Common myeloid progenitor, CD34-positive (primary cell): ENCODE measurements at regions not wholly inside any gene's neighbourhood (a gene's known extent, or its start where the extent isn't known, plus 50 kb on each side); places are given as distances from the start of the nearest gene placed in this dataset.
A peak's percentile ranks its signal among the peaks of the same experiment; 100 is the strongest.

ENCODE experiments used
- CTCF ChIA-PET: fragments of 350-600 bp; sonication (Branson Sonifier 250); formaldehyde crosslinking; loops from one replicate; lab custom pipeline; 2021; ENCODE audit warnings: antibody characterized with exemption; lab: Charles Lee
- POLR2A ChIA-PET: fragments of 350-600 bp; sonication (Branson Sonifier 250); formaldehyde crosslinking; loops from one replicate; lab custom pipeline; 2021; ENCODE audit warnings: antibody characterized with exemption; lab: Charles Lee
- DNase-seq, 3 donors: peaks; one replicate each; pipeline versions ENCODE4 v3.0.0 to v3.0.0-alpha.2; 2013
- H3K27ac ChIP-seq, 2 experiments: 1 replicate in 1 of 2; 2 replicates in 1 of 2; pipeline ENCODE4 v1.7.0; 2013; ENCODE audit warnings: inconsistent platforms in 2 of 2, low read length in 2 of 2, mild to moderate bottlenecking in 2 of 2, low read depth in 1 of 2, moderate library complexity in 1 of 2; ENCODE audit not compliant: severe bottlenecking in 2 of 2, insufficient read depth in 1 of 2, poor library complexity in 1 of 2
- H3K27me3 ChIP-seq, 5 experiments: replicated peaks in 2 of 5; 1 replicate in 3 of 5; 2 replicates in 2 of 5; pipeline versions ENCODE4 v1.6.1 to v1.7.0; 2013; ENCODE audit warnings: low read length in 4 of 5, mild to moderate bottlenecking in 2 of 5, moderate library complexity in 2 of 5, inconsistent platforms in 1 of 5; ENCODE audit not compliant: insufficient read depth in 5 of 5, control insufficient read depth in 4 of 5
- H3K36me3 ChIP-seq, 4 experiments: 1 replicate in 2 of 4; 2 replicates in 2 of 4; pipeline versions ENCODE4 v1.6.1 to v1.7.0; 2013; ENCODE audit warnings: low read length in 3 of 4, control low read depth in 1 of 4, mild to moderate bottlenecking in 1 of 4; ENCODE audit not compliant: control insufficient read depth in 4 of 4, insufficient read depth in 4 of 4
- H3K4me1 ChIP-seq, 4 experiments: 1 replicate in 3 of 4; 2 replicates in 1 of 4; pipeline versions ENCODE4 v1.6.1 to v1.7.1; 2013; ENCODE audit warnings: low read length in 3 of 4, mild to moderate bottlenecking in 3 of 4, control low read depth in 1 of 4, inconsistent platforms in 1 of 4, moderate library complexity in 1 of 4; ENCODE audit not compliant: control insufficient read depth in 4 of 4, insufficient read depth in 4 of 4; ENCODE audit errors: control extremely low read depth in 1 of 4
- H3K4me3 ChIP-seq, 7 experiments: 1 replicate in 4 of 7; 2 replicates in 3 of 7; pipeline versions ENCODE4 v1.5.1 to v1.7.0; 2013; ENCODE audit warnings: mild to moderate bottlenecking in 7 of 7, low read length in 6 of 7, moderate library complexity in 6 of 7, inconsistent platforms in 2 of 7, low read depth in 2 of 7, control low read depth in 1 of 7; ENCODE audit not compliant: insufficient read depth in 4 of 7, control insufficient read depth in 1 of 7; ENCODE audit errors: extremely low read depth in 1 of 7
- H3K9me3 ChIP-seq, 5 experiments: 1 replicate in 4 of 5; 2 replicates in 1 of 5; pipeline versions ENCODE4 v1.6.1 to v1.7.1; 2013; ENCODE audit warnings: low read length in 4 of 5, mild to moderate bottlenecking in 2 of 5, inconsistent platforms in 1 of 5, low read depth in 1 of 5, moderate library complexity in 1 of 5; ENCODE audit not compliant: control insufficient read depth in 4 of 5, insufficient read depth in 2 of 5; ENCODE audit errors: control extremely low read depth in 1 of 5
- WGBS: methylation state at CpG from one replicate; pipeline ENCODE4 v1.1.5; 2013; ENCODE audit not compliant: insufficient coverage; 5-methylcytosine and 5-hydroxymethylcytosine counted together

DNA sequence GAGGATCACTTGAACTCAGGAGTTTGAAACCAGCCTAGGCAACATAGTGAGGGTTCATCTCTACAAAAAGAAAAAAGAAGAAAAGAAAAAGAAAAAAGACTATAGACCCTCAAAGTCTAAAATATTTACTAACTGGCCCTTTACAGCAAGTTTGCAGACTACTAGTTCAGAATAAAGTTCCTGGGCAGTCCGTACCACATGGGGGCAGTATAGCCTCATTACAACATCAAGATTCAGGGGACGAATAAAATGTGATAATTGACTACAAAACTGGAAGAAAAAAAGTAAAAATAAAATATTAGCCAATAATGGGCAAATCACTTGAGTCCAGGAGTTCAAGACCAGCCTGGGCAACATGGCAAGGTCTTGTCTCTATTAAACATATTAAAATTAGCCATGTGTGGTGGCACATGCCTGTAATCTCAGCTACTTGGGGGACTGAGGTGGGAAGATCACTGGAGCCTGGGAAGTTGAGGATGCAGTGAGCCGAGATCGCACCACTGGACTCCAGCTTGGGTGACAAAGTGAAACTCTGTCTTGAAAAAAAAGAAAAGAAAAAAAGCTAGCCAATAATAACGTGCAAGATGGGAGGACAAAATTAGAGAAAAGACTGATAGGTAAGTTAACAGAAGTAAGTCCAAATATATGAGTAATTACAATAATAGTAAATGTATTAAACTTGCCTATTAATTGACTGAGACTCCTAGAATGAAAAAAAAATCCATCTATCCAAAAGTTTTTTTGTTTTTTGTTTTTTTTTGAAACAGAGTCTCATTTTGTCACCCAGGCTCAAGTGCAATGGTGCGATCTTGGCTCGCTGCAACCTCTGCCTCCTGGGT, 129.4 kb upstream of the SEC14L1 start:
- Histone ChIP-seq H3K4me1 (no peaks in the 10 kb centered on the region), H3K36me3 (no peaks in the 10 kb centered on the region), H3K27ac (no peak overlapping the region), H3K9me3 (peaks cover 0 to 2% (median 0%) of the 10 kb centered on the region in 5 experiments), H3K27me3 (no peaks in the 10 kb centered on the region), H3K4me3 (no peak overlapping the region)
- WGBS: 93% methylated on average over 4 of the region's 7 CpGs
- DNase-seq: peak; percentile 56 to 80 (median 72)
- CTCF ChIA-PET: interaction anchor here (0.7 to 3.6 kb wide), 7 partner anchors 12 to 233 kb away, joined by 3 to 14 read pairs (median 5); partner anchors contain the start of gene MGAT5B
- POLR2A ChIA-PET: no interaction called here

DNA sequence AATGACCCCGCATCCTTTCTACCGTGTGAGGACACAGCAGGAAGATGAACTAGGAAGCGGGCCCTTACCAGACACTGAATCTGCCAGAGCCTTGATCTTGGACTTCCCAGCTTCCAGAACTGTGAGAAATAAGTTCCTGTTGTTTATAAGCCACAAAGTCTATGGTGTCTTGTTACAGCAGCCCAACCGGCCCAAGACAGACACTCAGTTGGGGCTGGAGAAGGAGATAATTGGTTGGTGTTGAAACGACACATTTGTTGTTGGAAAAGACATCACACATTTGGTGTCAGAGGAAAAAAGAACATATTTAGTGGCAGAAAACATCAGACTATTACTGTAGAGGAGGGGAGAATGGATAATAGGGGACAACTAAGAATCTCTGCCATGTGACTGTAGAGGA, 122.3 kb upstream of the SEC14L1 start:
- DNase-seq: no peak
- ChIA-PET POLR2A (no interaction called here), CTCF (no interaction called here)
- no peak overlapping the region for H3K27ac ChIP-seq
- no peak overlapping the region for H3K4me3 ChIP-seq
- no peaks in the 10 kb centered on the region for H3K36me3 ChIP-seq
- WGBS: 90% methylated on average over 5 of the region's 5 CpGs
- no peaks in the 10 kb centered on the region for H3K4me1 ChIP-seq
- H3K9me3 ChIP-seq: peaks cover 0 to 5% (median 0%) of the 10 kb centered on the region in 5 experiments
- H3K27me3 ChIP-seq: no peaks in the 10 kb centered on the region

DNA sequence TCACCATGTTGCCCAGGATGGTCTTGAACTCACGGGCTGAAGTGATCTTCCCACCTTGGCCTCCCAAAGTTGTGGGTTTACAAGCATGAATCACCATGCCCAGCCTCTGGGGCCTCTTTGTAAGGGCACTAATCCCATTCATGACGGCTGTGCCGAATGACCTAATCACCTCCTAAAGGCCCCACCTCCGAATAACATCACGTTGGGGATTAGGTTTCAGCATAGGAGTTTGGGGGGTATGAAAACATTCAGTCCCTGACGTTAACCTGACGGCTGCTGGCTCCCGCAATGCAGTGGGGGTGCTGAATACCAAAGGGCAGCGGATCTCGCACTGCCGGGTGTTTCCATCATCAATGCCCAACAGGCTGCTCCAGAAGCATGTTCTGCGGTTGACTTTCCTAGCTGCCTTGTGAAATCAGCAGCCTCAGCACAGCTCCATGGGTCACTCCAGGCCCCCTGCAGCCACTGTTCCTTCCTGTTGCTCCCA, 120.8 kb upstream of the SEC14L1 start:
- Histone ChIP-seq H3K27ac (no peak overlapping the region), H3K27me3 (no peaks in the 10 kb centered on the region), H3K4me3 (no peak overlapping the region), H3K4me1 (no peaks in the 10 kb centered on the region), H3K36me3 (no peaks in the 10 kb centered on the region), H3K9me3 (peaks cover 0 to 5% (median 0%) of the 10 kb centered on the region in 5 experiments)
- no peak for DNase-seq
- ChIA-PET CTCF (no interaction called here), POLR2A (interaction anchor here (0.6 kb wide), 1 partner anchor 27 kb away, joined by 4 read pairs; no protein-coding TSS in a partner anchor)
- WGBS: 89% methylated on average over 11 of the region's 12 CpGs

DNA sequence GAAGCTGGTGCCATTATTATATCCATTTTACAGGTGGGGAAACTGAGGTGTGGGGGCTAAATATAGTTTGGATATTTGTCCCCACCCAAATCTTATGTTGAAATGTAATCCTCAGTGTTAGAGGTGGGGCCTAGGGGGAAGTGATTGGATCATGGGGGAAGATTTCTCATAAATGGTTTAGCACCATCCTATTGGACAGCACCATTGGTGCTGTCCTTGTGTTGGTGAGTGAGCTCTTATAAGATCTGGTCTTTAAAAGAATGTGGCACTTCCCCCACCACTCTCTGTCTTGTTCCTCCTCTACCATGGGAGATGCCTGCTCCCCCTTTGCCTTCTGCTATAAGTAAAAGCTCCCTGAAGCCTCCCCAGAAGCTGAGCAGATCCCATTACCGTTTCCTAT, 119.8 kb upstream of the SEC14L1 start:
- DNase-seq: no peak
- no peaks in the 10 kb centered on the region for H3K4me1 ChIP-seq
- H3K4me3 ChIP-seq: no peak overlapping the region
- no CpG with 5 or more reads among the region's 1 CpG for WGBS
- H3K9me3 ChIP-seq: peaks cover 0 to 5% (median 0%) of the 10 kb centered on the region in 5 experiments
- no peaks in the 10 kb centered on the region for H3K36me3 ChIP-seq
- ChIA-PET CTCF (interaction anchor here (1.2 kb wide), 1 partner anchor 28 kb away, joined by 4 read pairs; no protein-coding TSS in a partner anchor), POLR2A (no interaction called here)
- no peaks in the 10 kb centered on the region for H3K27me3 ChIP-seq
- no peak overlapping the region for H3K27ac ChIP-seq

DNA sequence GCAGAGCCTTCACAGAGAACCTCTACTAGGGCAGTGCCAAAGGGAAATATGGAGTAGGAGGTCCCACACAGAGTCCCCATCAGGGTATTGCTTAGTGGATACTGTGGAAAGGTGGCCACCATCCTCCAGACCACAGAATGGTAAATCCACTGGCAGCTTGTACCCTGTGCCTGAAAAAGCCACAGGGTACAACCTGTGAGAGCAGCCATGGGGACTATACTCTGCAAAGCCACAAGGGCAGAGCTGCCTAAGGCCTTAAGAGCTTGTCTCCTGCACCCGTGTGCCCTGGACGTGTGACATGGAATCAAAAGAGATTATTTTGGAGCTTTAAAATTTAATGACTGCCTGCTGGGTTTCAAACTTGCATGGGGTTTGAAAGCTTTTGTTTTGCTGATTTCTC, 118.0 kb upstream of the SEC14L1 start:
- Histone ChIP-seq H3K9me3 (peaks cover 0 to 16% (median 12%) of the 10 kb centered on the region in 5 experiments), H3K36me3 (no peaks in the 10 kb centered on the region), H3K4me1 (no peaks in the 10 kb centered on the region), H3K27ac (no peak overlapping the region), H3K4me3 (no peak overlapping the region), H3K27me3 (no peaks in the 10 kb centered on the region)
- ChIA-PET POLR2A (interaction anchor here (0.6 kb wide), 1 partner anchor 234 kb away, joined by 4 read pairs; no protein-coding TSS in a partner anchor), CTCF (interaction anchor here (1.3 to 1.6 kb wide), 3 partner anchors 11 to 46 kb away, joined by 3 to 5 read pairs (median 5); no protein-coding TSS in a partner anchor)
- WGBS: 92% methylated on average over 2 of the region's 2 CpGs
- DNase-seq: no peak

DNA sequence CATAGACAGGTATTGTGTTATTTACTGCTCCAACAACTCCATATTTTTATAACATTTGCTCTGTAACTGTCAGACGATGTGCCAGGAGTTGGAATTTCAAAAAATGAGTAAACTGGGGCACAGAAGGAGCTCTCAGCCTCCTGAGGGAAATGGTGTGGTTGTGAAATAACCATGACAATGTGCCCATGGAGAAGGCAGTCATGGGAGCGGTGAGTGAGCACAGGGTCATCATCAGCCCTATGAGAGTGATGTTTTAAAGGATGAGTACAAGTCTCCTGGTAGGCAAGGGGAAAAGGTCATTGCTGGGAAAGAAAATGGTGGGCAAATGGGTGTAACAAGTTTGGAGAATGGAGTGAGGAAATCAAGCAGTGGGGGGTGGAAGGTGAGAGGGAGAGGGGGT, 115.0 kb upstream of the SEC14L1 start:
- Histone ChIP-seq H3K36me3 (no peaks in the 10 kb centered on the region), H3K27ac (no peak overlapping the region), H3K4me1 (no peaks in the 10 kb centered on the region), H3K27me3 (no peaks in the 10 kb centered on the region), H3K4me3 (no peak overlapping the region), H3K9me3 (peaks cover 2 to 24% (median 19%) of the 10 kb centered on the region in 5 experiments)
- ChIA-PET CTCF (no interaction called here), POLR2A (no interaction called here)
- 67% methylated on average over 2 of the region's 2 CpGs for WGBS
- DNase-seq: no peak
